ENCODE measurements at regions not wholly inside any gene's neighbourhood (a gene's known extent, or its start where the extent isn't known, plus 50 kb on each side); places are given as distances from the start of the nearest gene placed in this dataset.
A peak's percentile ranks its signal among the peaks of the same experiment; 100 is the strongest.

- H4K20me1 ChIP-seq = no peaks in the 10 kb centered on the region; a peak in 1 of 22 replicates
- H3K4me1 ChIP-seq = peaks cover 0 to 3% (median 0%) of the 10 kb centered on the region in 10 experiments; a peak in 2 of 20 replicates
- H3K36me3 ChIP-seq = no peaks in the 10 kb centered on the region
- no peaks in the 10 kb centered on the region; a peak in 1 of 22 replicates for H3K27me3 ChIP-seq
- H3K9ac ChIP-seq = no peak overlapping the region
- peaks cover 0 to 6% (median 0%) of the 10 kb centered on the region in 11 experiments; a peak in 2 of 22 replicates for H3K9me3 ChIP-seq (replicated peaks in 1 of 11)
- H3K4me2 ChIP-seq = no peak overlapping the region
- no peak overlapping the region for H3K4me3 ChIP-seq
- H3K27ac ChIP-seq = no peak overlapping the region
- TF ChIP-seq Cebpa-rat (IDR thresholded peaks at IDR 0.05) = no peak
These were observed 203.1 kb upstream of the NDN start for GRCh38 chr15:23890218-23890617.

DNA sequence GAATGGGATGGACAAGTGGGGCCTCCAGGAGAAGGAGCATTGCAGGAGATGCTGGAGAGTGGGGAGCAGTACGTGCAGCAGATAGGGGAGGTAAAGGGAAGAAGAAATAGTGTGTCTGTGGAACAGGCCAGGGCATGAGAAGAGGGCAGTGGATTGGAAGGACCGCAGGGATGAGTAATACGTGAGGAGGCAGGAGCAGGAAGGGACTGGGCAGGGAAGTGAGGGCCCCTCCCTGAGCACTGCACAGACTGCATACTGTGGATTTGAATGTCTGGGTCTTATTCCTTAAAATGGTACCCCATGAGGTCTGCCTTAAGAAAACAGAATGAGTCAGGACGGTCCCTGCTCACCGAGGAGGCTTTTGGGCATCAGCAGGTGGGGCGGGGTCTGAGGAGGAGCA is 210.0 kb upstream of the NDN start:
- Histone ChIP-seq H3K4me3 (no peak overlapping the region), H3K27ac (no peak overlapping the region), H3K9me3 (replicated peaks in 1 of 11) (peaks cover 0 to 5% (median 0%) of the 10 kb centered on the region in 11 experiments; a peak in 3 of 22 replicates), H3K4me1 (no peaks in the 10 kb centered on the region), H3K27me3 (no peaks in the 10 kb centered on the region), H3K36me3 (no peaks in the 10 kb centered on the region), H4K20me1 (no peaks in the 10 kb centered on the region), H3K9ac (no peak overlapping the region), H3K4me2 (no peak overlapping the region)
- TF ChIP-seq Cebpa-rat (IDR thresholded peaks at IDR 0.05) = no peak

GRCh38 chr15:23897531-23897930 is 210.4 kb upstream of the NDN start:
- no peaks in the 10 kb centered on the region for H3K4me1 ChIP-seq
- H3K4me2 ChIP-seq = no peak overlapping the region
- TF ChIP-seq Cebpa-rat (IDR thresholded peaks at IDR 0.05) = no peak
- H3K36me3 ChIP-seq = no peaks in the 10 kb centered on the region
- no peak overlapping the region for H3K27ac ChIP-seq
- no peak overlapping the region for H3K4me3 ChIP-seq
- peaks cover 0 to 5% (median 0%) of the 10 kb centered on the region in 11 experiments; a peak in 3 of 22 replicates for H3K9me3 ChIP-seq (replicated peaks in 1 of 11)
- no peaks in the 10 kb centered on the region for H4K20me1 ChIP-seq
- no peak overlapping the region for H3K9ac ChIP-seq
- no peaks in the 10 kb centered on the region for H3K27me3 ChIP-seq

GRCh38 chr15:23910030-23910429 is 222.9 kb upstream of the NDN start:
- no peak for TF ChIP-seq Cebpa-rat (IDR thresholded peaks at IDR 0.05)

DNA sequence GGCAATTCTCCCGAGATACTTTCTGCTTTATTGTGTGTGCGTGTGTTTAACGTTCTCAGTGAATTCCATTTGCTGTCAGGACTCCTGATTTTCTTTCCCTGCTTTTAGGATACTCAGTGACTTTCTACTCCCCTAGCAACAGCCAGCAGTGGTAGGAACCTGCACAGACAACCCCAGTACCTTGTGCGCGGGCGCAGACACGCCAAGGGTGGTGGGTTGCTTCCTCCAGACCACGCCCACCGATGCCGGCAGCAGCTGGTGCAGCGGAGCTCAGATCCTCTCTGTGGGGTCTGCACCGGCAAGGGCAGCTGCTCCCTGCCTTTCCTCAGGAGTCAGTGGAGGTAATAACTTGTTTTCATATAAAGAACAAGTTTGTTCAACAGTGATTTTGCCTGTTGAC is 225.1 kb upstream of the NDN start:
- H3K27me3 ChIP-seq = no peaks in the 10 kb centered on the region
- peak overlapping the region; percentile 2 to 53 (median 38); a peak in 18 of 22 replicates for H3K4me2 ChIP-seq
- no peak overlapping the region for H3K27ac ChIP-seq
- TF ChIP-seq Cebpa-rat (IDR thresholded peaks at IDR 0.05) = no peak
- no peaks in the 10 kb centered on the region for H4K20me1 ChIP-seq
- no peak overlapping the region for H3K4me3 ChIP-seq
- H3K9me3 ChIP-seq (replicated peaks in 1 of 11) = no peaks in the 10 kb centered on the region
- peaks cover 0 to 6% (median 2%) of the 10 kb centered on the region in 10 experiments; a peak in 5 of 20 replicates for H3K4me1 ChIP-seq
- H3K9ac ChIP-seq = no peak overlapping the region
- no peaks in the 10 kb centered on the region for H3K36me3 ChIP-seq

More at GRCh38 chr15:23910030-23910429, 222.9 kb upstream of the NDN start:
- Histone ChIP-seq H3K4me2 (no peak overlapping the region), H3K4me1 (peaks cover 0 to 6% (median 2%) of the 10 kb centered on the region in 10 experiments; a peak in 5 of 20 replicates), H3K36me3 (no peaks in the 10 kb centered on the region), H3K9ac (no peak overlapping the region), H3K27me3 (no peaks in the 10 kb centered on the region), H3K27ac (no peak overlapping the region), H3K9me3 (replicated peaks in 1 of 11) (peaks cover 0 to 4% (median 0%) of the 10 kb centered on the region in 11 experiments; a peak in 1 of 22 replicates), H3K4me3 (no peak overlapping the region), H4K20me1 (no peaks in the 10 kb centered on the region)

GRCh38 chr15:23913081-23913480 is 226.0 kb upstream of the NDN start:
- H3K27ac ChIP-seq = no peak overlapping the region
- no peak for TF ChIP-seq Cebpa-rat (IDR thresholded peaks at IDR 0.05)

DNA sequence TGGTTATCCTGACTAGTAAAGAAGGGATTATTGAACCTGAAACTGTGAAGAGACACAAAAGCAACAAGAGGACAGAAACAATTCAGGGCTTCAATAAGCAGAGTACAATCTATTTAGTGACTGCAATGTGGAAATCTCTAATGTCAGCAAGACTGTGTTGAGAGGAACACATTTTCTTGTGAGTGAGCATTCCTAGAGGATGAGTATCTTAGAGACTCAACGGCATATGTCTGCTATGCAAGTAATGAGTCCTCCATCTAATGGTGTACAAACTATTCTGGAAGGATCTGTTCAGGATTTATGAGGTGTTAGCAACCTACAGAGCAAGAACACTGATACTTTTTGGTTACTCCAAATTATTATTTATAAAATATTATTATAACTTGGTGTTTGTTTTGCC is 226.5 kb upstream of the NDN start:
- Histone ChIP-seq H3K4me1 (peaks cover 0 to 6% (median 2%) of the 10 kb centered on the region in 10 experiments; a peak in 5 of 20 replicates), H3K27me3 (no peaks in the 10 kb centered on the region)

More at GRCh38 chr15:23913081-23913480, 226.0 kb upstream of the NDN start:
- H3K4me1 ChIP-seq = peaks cover 0 to 6% (median 2%) of the 10 kb centered on the region in 10 experiments; a peak in 5 of 20 replicates
- H3K4me3 ChIP-seq = no peak overlapping the region
- H3K9me3 ChIP-seq (replicated peaks in 1 of 11) = no peaks in the 10 kb centered on the region
- H4K20me1 ChIP-seq = no peaks in the 10 kb centered on the region
- no peak overlapping the region for H3K4me2 ChIP-seq
- H3K9ac ChIP-seq = no peak overlapping the region
- no peaks in the 10 kb centered on the region for H3K27me3 ChIP-seq
- H3K36me3 ChIP-seq = no peaks in the 10 kb centered on the region

GRCh38 chr15:23924686-23925085 is 237.6 kb upstream of the NDN start:
- Histone ChIP-seq H3K4me1 (no peaks in the 10 kb centered on the region), H3K9ac (no peak overlapping the region), H3K27me3 (no peaks in the 10 kb centered on the region), H3K27ac (no peak overlapping the region), H3K36me3 (no peaks in the 10 kb centered on the region), H3K4me2 (no peak overlapping the region), H4K20me1 (no peaks in the 10 kb centered on the region), H3K9me3 (replicated peaks in 1 of 11) (no peaks in the 10 kb centered on the region), H3K4me3 (no peak overlapping the region)
- no peak for TF ChIP-seq Cebpa-rat (IDR thresholded peaks at IDR 0.05)

More for the DNA sequence above, 226.5 kb upstream of the NDN start:
- Histone ChIP-seq H4K20me1 (no peaks in the 10 kb centered on the region), H3K9ac (no peak overlapping the region), H3K27ac (no peak overlapping the region), H3K9me3 (replicated peaks in 1 of 11) (no peaks in the 10 kb centered on the region), H3K36me3 (no peaks in the 10 kb centered on the region), H3K4me3 (no peak overlapping the region), H3K4me2 (no peak overlapping the region)
- TF ChIP-seq Cebpa-rat (IDR thresholded peaks at IDR 0.05) = no peak

- no peak overlapping the region for H3K4me2 ChIP-seq
- H3K4me3 ChIP-seq = no peak overlapping the region
- no peaks in the 10 kb centered on the region for H3K27me3 ChIP-seq
- no peak overlapping the region for H3K27ac ChIP-seq
- H4K20me1 ChIP-seq = no peaks in the 10 kb centered on the region
- H3K9me3 ChIP-seq (replicated peaks in 1 of 11) = no peaks in the 10 kb centered on the region; a peak in 1 of 22 replicates
- TF ChIP-seq Cebpa-rat (IDR thresholded peaks at IDR 0.05) = no peak
- no peaks in the 10 kb centered on the region for H3K36me3 ChIP-seq
- no peaks in the 10 kb centered on the region for H3K4me1 ChIP-seq
- H3K9ac ChIP-seq = no peak overlapping the region
These were observed 267.8 kb upstream of the NDN start for GRCh38 chr15:23954931-23955330.

GRCh38 chr15:23983500-23984259 is 296.6 kb upstream of the NDN start:
- H3K27ac ChIP-seq = no peak overlapping the region
- no peak overlapping the region for H3K4me2 ChIP-seq
- H3K27me3 ChIP-seq = no peaks in the 10 kb centered on the region
- no peak for TF ChIP-seq Cebpa-rat (IDR thresholded peaks at IDR 0.05)
- H3K36me3 ChIP-seq = no peaks in the 10 kb centered on the region
- H4K20me1 ChIP-seq = no peaks in the 10 kb centered on the region
- H3K9me3 ChIP-seq (replicated peaks in 1 of 11) = peaks cover 32 to 47% (median 35%) of the 10 kb centered on the region in 11 experiments
- no peak overlapping the region for H3K4me3 ChIP-seq
- no peaks in the 10 kb centered on the region for H3K4me1 ChIP-seq
- H3K9ac ChIP-seq = no peak overlapping the region
